Kidney (tissue), 13 donors: ENCODE measurements at regions not wholly inside any gene's neighbourhood (a gene's known extent, or its start where the extent isn't known, plus 50 kb on each side); places are given as distances from the start of the nearest gene placed in this dataset.
A peak's percentile ranks its signal among the peaks of the same experiment; 100 is the strongest.

Experiments
- DNase-seq, 5 donors: peaks; one replicate each; pipeline ENCODE4 v3.0.0-alpha.2; 2013 to 2020
- FAIRE-seq: peaks from 2 replicates; lab custom pipeline; 2012; peaks lifted over from hg19 to GRCh38; lab: Jason Lieb, UNC
- H3K27ac ChIP-seq, 2 donors: one replicate each; pipeline ENCODE4 v1.7.0; 2013; ENCODE audit warnings: low read depth in 2 of 2, low read length in 2 of 2, inconsistent platforms in 1 of 2
- H3K27me3 ChIP-seq: one replicate; pipeline ENCODE4 v1.7.1; 2013; ENCODE audit warnings: low read length, inconsistent platforms; ENCODE audit not compliant: control insufficient read depth, insufficient read depth
- H3K36me3 ChIP-seq, 3 donors: one replicate each; pipeline versions ENCODE4 v1.7.0 to v1.7.1; 2013; ENCODE audit warnings: low read length in 3 of 3, control low read depth in 1 of 3, inconsistent platforms in 1 of 3; ENCODE audit not compliant: insufficient read depth in 3 of 3, control insufficient read depth in 2 of 3
- H3K4me1 ChIP-seq, 3 donors: one replicate each; pipeline versions ENCODE4 v1.7.0 to v1.7.1; 2013; ENCODE audit warnings: low read length in 3 of 3, inconsistent platforms in 1 of 3, low read depth in 1 of 3; ENCODE audit not compliant: control insufficient read depth in 2 of 3, insufficient read depth in 2 of 3
- H3K4me3 ChIP-seq, 3 donors: one replicate each; pipeline versions ENCODE4 v1.7.0 to v1.8.1; 2013; ENCODE audit warnings: low read length in 3 of 3, control low read depth in 1 of 3, inconsistent platforms in 1 of 3
- H3K9ac ChIP-seq, 3 donors: one replicate each; pipeline versions ENCODE4 v1.7.0 to v1.7.1; 2013; ENCODE audit warnings: low read length in 3 of 3, control low read depth in 1 of 3, inconsistent platforms in 1 of 3
- H3K9me3 ChIP-seq, 3 donors: one replicate each; pipeline versions ENCODE4 v1.7.0 to v1.7.1; 2013; ENCODE audit warnings: low read length in 3 of 3, control low read depth in 1 of 3, inconsistent platforms in 1 of 3; ENCODE audit not compliant: control insufficient read depth in 2 of 3, insufficient read depth in 1 of 3
- intact Hi-C: fragments of 100-400 bp; cut with DNase I; formaldehyde crosslinking; loops from one replicate; pipeline ENCODE4 v1.11.1; 2022
- TF ChIP-seq, protein P1 (sequence below): IDR thresholded peaks from 3 replicates; pipeline ENCODE4 v1.5.1; 2012; ENCODE audit warnings: mild to moderate bottlenecking, moderate library complexity, borderline replicate concordance; ENCODE audit not compliant: insufficient read depth; ENCODE audit errors: extremely low read depth
- donor health status: control.
- donor health status: control.
- donor health status: control.
- donor health status: control.
- donor health status: control.
- donor health status: DM: yes; HTN: yes; CAD: no.
- donor health status: Normal renal cell carcinoma (clear cell type).

DNA sequence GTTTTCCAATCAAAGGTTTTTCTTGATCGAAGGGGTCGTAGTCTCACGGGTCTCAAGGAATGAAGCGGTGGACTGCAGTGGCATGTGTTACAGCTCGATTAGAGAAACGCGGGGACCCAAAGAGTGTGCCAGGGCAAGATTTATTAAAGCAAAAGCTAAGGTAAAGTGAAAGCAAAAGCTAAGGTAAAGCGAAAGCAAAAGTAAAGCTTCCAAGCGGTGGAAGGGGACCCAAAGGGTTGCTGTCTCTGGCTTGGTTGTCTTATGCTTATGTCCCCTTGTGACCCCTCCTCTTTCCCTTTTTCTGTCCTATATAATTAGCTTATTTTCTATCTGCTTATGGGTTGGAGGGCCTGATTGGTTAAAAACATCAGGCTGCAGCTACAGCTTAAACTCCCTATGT is 126.4 kb downstream of the TMSB4Y start:
- no peaks in the 10 kb centered on the region for H3K4me1 ChIP-seq
- no peak overlapping the region for H3K27ac ChIP-seq
- intact Hi-C loops, result no loop called here
- H3K36me3 ChIP-seq, result no peaks in the 10 kb centered on the region
- no peaks in the 10 kb centered on the region for H3K27me3 ChIP-seq
- DNase-seq, result no peak
- H3K9ac ChIP-seq, result no peak overlapping the region
- no peak for FAIRE-seq
- H3K9me3 ChIP-seq, result no peaks in the 10 kb centered on the region
- no peak overlapping the region for H3K4me3 ChIP-seq
- TF ChIP-seq, protein P1, sequence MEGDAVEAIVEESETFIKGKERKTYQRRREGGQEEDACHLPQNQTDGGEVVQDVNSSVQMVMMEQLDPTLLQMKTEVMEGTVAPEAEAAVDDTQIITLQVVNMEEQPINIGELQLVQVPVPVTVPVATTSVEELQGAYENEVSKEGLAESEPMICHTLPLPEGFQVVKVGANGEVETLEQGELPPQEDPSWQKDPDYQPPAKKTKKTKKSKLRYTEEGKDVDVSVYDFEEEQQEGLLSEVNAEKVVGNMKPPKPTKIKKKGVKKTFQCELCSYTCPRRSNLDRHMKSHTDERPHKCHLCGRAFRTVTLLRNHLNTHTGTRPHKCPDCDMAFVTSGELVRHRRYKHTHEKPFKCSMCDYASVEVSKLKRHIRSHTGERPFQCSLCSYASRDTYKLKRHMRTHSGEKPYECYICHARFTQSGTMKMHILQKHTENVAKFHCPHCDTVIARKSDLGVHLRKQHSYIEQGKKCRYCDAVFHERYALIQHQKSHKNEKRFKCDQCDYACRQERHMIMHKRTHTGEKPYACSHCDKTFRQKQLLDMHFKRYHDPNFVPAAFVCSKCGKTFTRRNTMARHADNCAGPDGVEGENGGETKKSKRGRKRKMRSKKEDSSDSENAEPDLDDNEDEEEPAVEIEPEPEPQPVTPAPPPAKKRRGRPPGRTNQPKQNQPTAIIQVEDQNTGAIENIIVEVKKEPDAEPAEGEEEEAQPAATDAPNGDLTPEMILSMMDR, result no peak

DNA sequence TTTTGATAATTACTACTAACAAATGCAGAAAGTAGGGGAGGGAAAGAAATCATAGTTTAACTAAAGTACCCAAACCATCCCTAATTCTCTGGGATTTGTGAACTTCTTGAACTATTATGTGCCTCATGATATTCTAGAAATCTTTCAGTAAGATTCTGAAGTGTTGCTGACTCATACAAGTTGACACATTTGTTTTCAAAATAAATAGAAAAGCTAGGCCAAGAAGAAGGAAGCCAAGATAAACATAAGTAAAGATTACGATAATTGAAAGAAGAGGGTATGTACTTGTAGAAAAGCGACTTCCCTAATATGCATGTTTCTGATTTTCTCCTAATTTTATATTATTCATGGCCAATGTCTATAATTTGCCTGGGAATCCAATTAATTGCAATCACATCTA is 140.7 kb downstream of the TMSB4Y start:
- Histone ChIP-seq H3K27me3 (no peaks in the 10 kb centered on the region), H3K4me1 (no peaks in the 10 kb centered on the region), H3K4me3 (no peak overlapping the region), H3K9me3 (no peaks in the 10 kb centered on the region), H3K36me3 (no peaks in the 10 kb centered on the region), H3K27ac (no peak overlapping the region), H3K9ac (no peak overlapping the region)
- FAIRE-seq (no peak), DNase-seq (no peak)
- intact Hi-C loops, result no loop called here
- TF ChIP-seq, protein P1, result no peak

DNA sequence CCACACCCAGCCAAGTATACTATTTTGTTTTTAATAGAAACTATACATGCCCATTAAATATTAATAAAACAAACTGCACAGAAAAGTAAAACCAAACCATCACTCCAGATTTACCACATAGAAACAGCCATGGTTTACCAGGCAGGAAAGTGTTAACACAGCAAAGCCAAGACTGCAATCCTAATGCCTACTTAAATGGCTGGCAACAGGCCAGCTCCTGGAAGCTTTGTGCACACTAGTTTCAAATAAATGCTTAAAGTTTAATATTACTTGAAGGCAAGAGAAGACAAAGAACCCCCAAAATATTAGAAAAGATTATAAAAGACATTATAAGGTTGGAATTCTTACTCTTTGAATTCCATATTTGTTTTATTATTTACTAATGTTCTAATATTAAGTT is 141.0 kb downstream of the VCY start:
- intact Hi-C loops, result no loop called here
- Histone ChIP-seq H3K36me3 (no peaks in the 10 kb centered on the region), H3K27me3 (no peaks in the 10 kb centered on the region), H3K9me3 (no peaks in the 10 kb centered on the region), H3K4me3 (no peak overlapping the region), H3K9ac (no peak overlapping the region), H3K27ac (no peak overlapping the region), H3K4me1 (no peaks in the 10 kb centered on the region)
- no peak for FAIRE-seq
- peak in 1 of 5 donors; percentile 19 for DNase-seq
- TF ChIP-seq, protein P1, result no peak

DNA sequence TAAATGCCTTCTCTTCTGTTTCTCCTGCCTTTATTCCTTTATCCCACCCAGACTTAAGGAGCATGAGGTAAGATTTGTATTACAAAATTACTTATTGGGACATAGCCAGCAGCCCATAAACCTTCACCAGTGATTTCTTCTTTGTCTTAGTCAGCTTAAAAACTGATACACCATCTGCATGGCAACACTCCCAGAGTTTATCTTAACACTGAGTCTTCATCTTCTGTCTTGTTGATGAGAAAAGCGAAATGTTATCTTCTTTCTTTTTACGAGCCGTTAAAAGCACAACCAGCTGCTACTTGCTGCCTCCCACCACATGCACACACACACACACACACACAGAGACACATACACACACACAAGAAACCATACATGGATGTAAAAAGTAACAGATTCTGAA is 116.7 kb downstream of the VCY start:
- Histone ChIP-seq H3K4me1 (no peaks in the 10 kb centered on the region), H3K27ac (no peak overlapping the region), H3K9me3 (no peaks in the 10 kb centered on the region), H3K36me3 (no peaks in the 10 kb centered on the region), H3K4me3 (no peak overlapping the region), H3K9ac (no peak overlapping the region), H3K27me3 (no peaks in the 10 kb centered on the region)
- intact Hi-C loops, result no loop called here
- DNase-seq (peak in 1 of 5 donors; percentile 28), FAIRE-seq (no peak)
- TF ChIP-seq, protein P1, result no peak
